H1 (cell line): ENCODE measurements at regions not wholly inside any gene's neighbourhood (a gene's known extent, or its start where the extent isn't known, plus 50 kb on each side); places are given as distances from the start of the nearest gene placed in this dataset.

Experiments
- CTCF ChIA-PET: fragments of 300-600 bp; sonication (Branson Sonifier 250); formaldehyde crosslinking; loops from one replicate; lab custom pipeline; 2021; ENCODE audit not compliant: partially characterized antibody; lab: Charles Lee
- POLR2A ChIA-PET: fragments of 300-600 bp; sonication (Branson Sonifier 250); formaldehyde crosslinking; loops from one replicate; lab custom pipeline; 2021; ENCODE audit warnings: inconsistent platforms; ENCODE audit not compliant: partially characterized antibody; lab: Charles Lee
- DNase-seq, 2 experiments: peaks; one replicate each; pipeline versions ENCODE4 v3.0.0 to v3.0.0-alpha.2; 2010 to 2022; ENCODE audit warnings: low spot score in 2 of 2, low read depth in 1 of 2, mixed read lengths in 1 of 2
- FAIRE-seq: peaks from 2 replicates; lab custom pipeline; 2011; peaks lifted over from hg19 to GRCh38; lab: Jason Lieb, UNC
- H2AFZ ChIP-seq: 2 replicates; pipeline ENCODE4 v1.8.1; 2012; ENCODE audit warnings: low read length, inconsistent platforms
- H2AK5ac ChIP-seq: 2 replicates; pipeline ENCODE4 v1.6.1; 2013; ENCODE audit warnings: low read depth, low read length
- H2BK120ac ChIP-seq: replicated peaks from 2 replicates; pipeline ENCODE3; 2013; ENCODE audit warnings: low read depth, low read length, inconsistent platforms
- H2BK12ac ChIP-seq: 2 replicates; pipeline ENCODE4 v1.6.1; 2013; ENCODE audit warnings: low read depth, low read length
- H2BK15ac ChIP-seq: 2 replicates; pipeline ENCODE4 v1.6.1; 2013; ENCODE audit warnings: low read length
- H2BK20ac ChIP-seq: 2 replicates; pipeline ENCODE4 v1.6.1; 2013; ENCODE audit warnings: low read length
- H2BK5ac ChIP-seq: 2 replicates; pipeline ENCODE4 v1.6.1; 2013; ENCODE audit warnings: low read depth, low read length
- H3K14ac ChIP-seq: 2 replicates; pipeline ENCODE4 v1.6.1; 2013; ENCODE audit warnings: inconsistent platforms; ENCODE audit not compliant: insufficient read length
- H3K18ac ChIP-seq: 2 replicates; pipeline ENCODE4 v1.6.1; 2013; ENCODE audit warnings: low read length; ENCODE audit errors: extremely low read depth
- H3K23ac ChIP-seq: 2 replicates; pipeline ENCODE4 v1.6.1; 2013; ENCODE audit warnings: inconsistent platforms; ENCODE audit not compliant: insufficient read length
- H3K23me2 ChIP-seq: 2 replicates; pipeline ENCODE4 v1.6.1; 2013; ENCODE audit warnings: low read depth, low read length
- H3K27ac ChIP-seq: 2 replicates; pipeline ENCODE4 v1.6.1; 2011; ENCODE audit warnings: low read depth, low read length, inconsistent platforms
- H3K27me3 ChIP-seq, 4 experiments: replicated peaks in 1 of 4; 1 replicate in 1 of 4; 2 replicates in 3 of 4; pipeline versions ENCODE4 v1.6.1 to v1.8.1; 2011 to 2013; ENCODE audit warnings: low read length in 3 of 4, mild to moderate bottlenecking in 3 of 4, inconsistent platforms in 2 of 4, mixed read lengths in 2 of 4, moderate library complexity in 1 of 4; ENCODE audit not compliant: control insufficient read depth in 3 of 4, insufficient read depth in 3 of 4; ENCODE audit errors: extremely low read depth in 1 of 4
- H3K36me3 ChIP-seq, 4 experiments: 2 replicates each; pipeline versions ENCODE4 v1.6.1 to v1.8.1; 2011 to 2013; ENCODE audit warnings: mild to moderate bottlenecking in 4 of 4, low read length in 3 of 4, moderate library complexity in 2 of 4, control low read depth in 1 of 4, inconsistent platforms in 1 of 4; ENCODE audit not compliant: insufficient read depth in 4 of 4, control insufficient read depth in 2 of 4
- H3K4ac ChIP-seq: replicated peaks from 2 replicates; pipeline ENCODE3; 2013; ENCODE audit warnings: low read length, low read depth, mixed read lengths, inconsistent platforms; ENCODE audit not compliant: insufficient read length
- H3K4me1 ChIP-seq, 4 experiments: replicated peaks in 1 of 4; 1 replicate in 1 of 4; 2 replicates in 3 of 4; pipeline versions ENCODE4 v1.6.1 to v1.8.1; 2011 to 2013; ENCODE audit warnings: low read length in 3 of 4, inconsistent platforms in 2 of 4, mixed read lengths in 1 of 4; ENCODE audit not compliant: insufficient read depth in 4 of 4, control insufficient read depth in 3 of 4
- H3K4me2 ChIP-seq, 2 experiments: 2 replicates each; pipeline versions ENCODE4 v1.6.1 to v1.8.1; 2011 to 2013; ENCODE audit warnings: low read depth in 2 of 2, low read length in 2 of 2, control low read depth in 1 of 2, inconsistent platforms in 1 of 2, mild to moderate bottlenecking in 1 of 2; ENCODE audit not compliant: insufficient read depth in 1 of 2
- H3K4me3 ChIP-seq, 4 experiments: fragments of 200-600, 300-600 bp in 1 of 4; sonication (generic), shearing (Covaris generic), sonication (Bioruptor Twin) in 1 of 4; 2 replicates each; pipeline versions ENCODE4 v1.5.1 to v1.8.1; 2011 to 2016; ENCODE audit warnings: low read length in 4 of 4, low read depth in 3 of 4, control low read depth in 2 of 4, inconsistent platforms in 2 of 4, mild to moderate bottlenecking in 2 of 4, mixed read lengths in 1 of 4, moderate library complexity in 1 of 4; ENCODE audit not compliant: insufficient read depth in 2 of 4; ENCODE audit errors: extremely low read depth in 1 of 4
- H3K56ac ChIP-seq: replicated peaks from 2 replicates; pipeline ENCODE3; 2013; ENCODE audit warnings: low read depth, mild to moderate bottlenecking, mixed read lengths, low read length, inconsistent platforms; ENCODE audit not compliant: insufficient read length
- H3K79me1 ChIP-seq: 2 replicates; pipeline ENCODE4 v1.6.1; 2013; ENCODE audit warnings: low read depth, low read length, control low read depth
- H3K79me2 ChIP-seq, 2 experiments: 2 replicates each; pipeline versions ENCODE4 v1.6.1 to v1.8.1; 2012 to 2013; ENCODE audit warnings: low read length in 2 of 2, mild to moderate bottlenecking in 2 of 2, inconsistent platforms in 1 of 2; ENCODE audit not compliant: insufficient read depth in 2 of 2, control insufficient read depth in 1 of 2
- H3K9ac ChIP-seq, 4 experiments: replicated peaks in 1 of 4; 1 replicate in 1 of 4; 2 replicates in 3 of 4; pipeline versions ENCODE4 v1.6.1 to v1.8.1; 2011 to 2013; ENCODE audit warnings: low read depth in 3 of 4, low read length in 3 of 4, control low read depth in 2 of 4, mild to moderate bottlenecking in 2 of 4, moderate library complexity in 2 of 4, inconsistent platforms in 1 of 4; ENCODE audit errors: extremely low read depth in 1 of 4
- H3K9me3 ChIP-seq, 2 experiments: 2 replicates each; pipeline versions ENCODE4 v1.6.1 to v1.8.1; 2012 to 2013; ENCODE audit warnings: mild to moderate bottlenecking in 2 of 2, moderate library complexity in 2 of 2, control low read depth in 1 of 2, inconsistent platforms in 1 of 2, low read depth in 1 of 2, low read length in 1 of 2, mixed read lengths in 1 of 2; ENCODE audit not compliant: insufficient read depth in 2 of 2
- H4K20me1 ChIP-seq, 2 experiments: replicated peaks in 1 of 2; 2 replicates each; pipeline versions ENCODE3 to v1.8.1; 2011 to 2013; ENCODE audit warnings: inconsistent platforms in 2 of 2, low read length in 2 of 2, mild to moderate bottlenecking in 1 of 2; ENCODE audit not compliant: insufficient read depth in 2 of 2, control insufficient read depth in 1 of 2
- H4K5ac ChIP-seq: 2 replicates; pipeline ENCODE4 v1.6.1; 2013; ENCODE audit warnings: low read length, low read depth, mixed read lengths, inconsistent platforms; ENCODE audit not compliant: insufficient read length
- H4K8ac ChIP-seq: 2 replicates; pipeline ENCODE4 v1.8.0; 2013; ENCODE audit warnings: mild to moderate bottlenecking, moderate library complexity, low read length, inconsistent platforms; ENCODE audit not compliant: insufficient read depth; ENCODE audit errors: extremely low read depth
- H4K91ac ChIP-seq: replicated peaks from 2 replicates; pipeline ENCODE3; 2013; ENCODE audit warnings: low read length, mixed read lengths, inconsistent platforms; ENCODE audit not compliant: insufficient read length
- ASH2L ChIP-seq: fragments of 200-600, 300-600 bp; sonication (generic); IDR thresholded peaks from one replicate; pipeline ENCODE4 v1.7.1; 2017; ENCODE audit warnings: low read length
- CEBPB ChIP-seq: IDR thresholded peaks from 2 replicates; pipeline ENCODE4 v1.6.1; 2012; ENCODE audit warnings: low read depth, low read length
- CHD1 ChIP-seq: IDR thresholded peaks from 2 replicates; pipeline ENCODE4 v1.6.1; 2012; ENCODE audit warnings: low read depth, low read length, improper control_type of control experiment
- EP300 ChIP-seq, 2 experiments: IDR thresholded peaks; 1 replicate in 1 of 2; 2 replicates in 1 of 2; pipeline ENCODE4 v1.6.1; 2011 to 2012; ENCODE audit warnings: low read depth in 2 of 2, low read length in 2 of 2, mild to moderate bottlenecking in 2 of 2, borderline replicate concordance in 1 of 2, inconsistent platforms in 1 of 2, moderate library complexity in 1 of 2
- GABPA ChIP-seq: IDR thresholded peaks from 2 replicates; pipeline ENCODE4 v1.6.1; 2011; ENCODE audit warnings: mild to moderate bottlenecking, low read length, moderate library complexity, borderline replicate concordance; ENCODE audit not compliant: insufficient read depth
- JUN ChIP-seq: IDR thresholded peaks from 2 replicates; pipeline ENCODE4 v1.6.1; 2011; ENCODE audit warnings: low read depth, mild to moderate bottlenecking, improper control_type of control experiment, low read length
- KDM1A ChIP-seq: fragments of 200-600, 300-600 bp; sonication (generic); IDR thresholded peaks from 2 replicates; pipeline ENCODE4 v1.7.1; 2016; ENCODE audit warnings: mild to moderate bottlenecking, low read length, borderline replicate concordance
- NANOG ChIP-seq: IDR thresholded peaks from 2 replicates; pipeline ENCODE4 v1.6.1; 2011; ENCODE audit warnings: low read length, low read depth, mild to moderate bottlenecking, inconsistent platforms; ENCODE audit not compliant: insufficient read depth, poor library complexity, severe bottlenecking
- RAD21 ChIP-seq, 2 experiments: IDR thresholded peaks in 1 of 2; conservative IDR thresholded peaks in 1 of 2; 2 replicates each; pipeline ENCODE4 v1.6.1; 2011; ENCODE audit warnings: low read depth in 2 of 2, low read length in 2 of 2, improper control_type of control experiment in 1 of 2, inconsistent platforms in 1 of 2, mild to moderate bottlenecking in 1 of 2, moderate library complexity in 1 of 2
- RBBP5 ChIP-seq: IDR thresholded peaks from 2 replicates; pipeline ENCODE4 v1.7.1; 2012; ENCODE audit warnings: low read depth, mild to moderate bottlenecking, inconsistent platforms, low read length, moderate library complexity, borderline replicate concordance
- RNF2 ChIP-seq: fragments of 200-900, 300-1000 bp; sonication (generic); IDR thresholded peaks from 2 replicates; pipeline ENCODE4 v1.7.1; 2016; ENCODE audit warnings: borderline replicate concordance, low read depth, mild to moderate bottlenecking, antibody characterized with exemption, low read length; ENCODE audit not compliant: poor library complexity, severe bottlenecking; ENCODE audit errors: missing control alignments
- RXRA ChIP-seq: IDR thresholded peaks from 2 replicates; pipeline ENCODE4 v1.6.1; 2011; ENCODE audit warnings: low read depth, mild to moderate bottlenecking, low read length, moderate library complexity; ENCODE audit not compliant: insufficient read depth
- SP1 ChIP-seq: IDR thresholded peaks from 2 replicates; pipeline ENCODE4 v1.6.1; 2011; ENCODE audit warnings: low read depth, low read length
- WGBS, 2 experiments: shearing (Covaris generic) in 1 of 2; methylation state at CpG; one replicate each; pipeline versions ENCODE4 v1.1.6 to v1.1.7; 2013 to 2015; ENCODE audit warnings: low lambda C conversion rate in 2 of 2, mixed read lengths in 2 of 2, inconsistent platforms in 1 of 2, low coverage in 1 of 2, missing lambda C conversion rate in 1 of 2; ENCODE audit not compliant: insufficient replicate concordance in 2 of 2, insufficient coverage in 1 of 2, insufficient read length in 1 of 2; ENCODE audit errors: extremely low coverage in 1 of 2, missing lambda C conversion rate in 1 of 2; 5-methylcytosine and 5-hydroxymethylcytosine counted together

GRCh38 chr1:189701606-189702005 lies 776.1 kb downstream of the BRINP3 start:
- peaks cover 0 to 7% of the 10 kb centered on the region in 2 experiments; a peak in 1 of 4 replicates for H3K9me3 ChIP-seq
- H2BK5ac ChIP-seq, result no peak overlapping the region
- no peak overlapping the region for H4K91ac ChIP-seq
- H2BK12ac ChIP-seq, result no peak overlapping the region
- H3K27ac ChIP-seq, result no peak overlapping the region
- no peak overlapping the region for H3K14ac ChIP-seq
- H2BK20ac ChIP-seq, result no peak overlapping the region
- H3K9ac ChIP-seq, result no peak overlapping the region
- no peaks in the 10 kb centered on the region for H3K36me3 ChIP-seq
- H2AK5ac ChIP-seq, result no peak overlapping the region
- H3K23me2 ChIP-seq, result no peaks in the 10 kb centered on the region; the same call in 1 of the 2 replicates
- H3K27me3 ChIP-seq, result no peaks in the 10 kb centered on the region
- DNase-seq, result no peak
- TF ChIP-seq RXRA (no peak), CEBPB (no peak), GABPA (no peak), CHD1 (no peak), KDM1A (no peak), JUN (no peak), NANOG (no peak), EP300 (IDR thresholded peaks at IDR 0.05; ENCODE audit: borderline replicate concordance in 1 of 2, low read depth in 2 of 2, low read length in 2 of 2) (no peak), RBBP5 (no peak), RNF2 (no peak), RAD21 (IDR thresholded peaks at IDR 0.05 in 1 of 2, conservative IDR thresholded peaks at IDR 0.05 in 1 of 2; ENCODE audit: low read depth in 2 of 2, low read length in 2 of 2) (no peak), ASH2L (no peak), SP1 (no peak)
- H3K4me3 ChIP-seq, result no peak overlapping the region
- H2BK15ac ChIP-seq, result no peak overlapping the region
- H3K23ac ChIP-seq, result no peak overlapping the region
- H4K8ac ChIP-seq, result no peak overlapping the region
- H2BK120ac ChIP-seq, result no peak overlapping the region
- no peak overlapping the region for H3K56ac ChIP-seq
- H3K18ac ChIP-seq, result no peak overlapping the region
- H3K4me1 ChIP-seq, result no peaks in the 10 kb centered on the region
- H3K79me1 ChIP-seq, result no peaks in the 10 kb centered on the region
- no peaks in the 10 kb centered on the region for H3K79me2 ChIP-seq
- ChIA-PET POLR2A (no interaction called here), CTCF (no interaction called here)
- no peak overlapping the region for H4K5ac ChIP-seq
- no peak overlapping the region for H3K4ac ChIP-seq
- no peak for FAIRE-seq
- no peaks in the 10 kb centered on the region for H4K20me1 ChIP-seq
- 95% methylated on average over 3 of the region's 3 CpGs; no CpG with 5 or more reads in 1 of the 2 experiments for WGBS, 2 experiments
- no peak overlapping the region for H2AFZ ChIP-seq
- H3K4me2 ChIP-seq, result no peak overlapping the region
